Spleen (tissue), 11 donors: ENCODE measurements at regions not wholly inside any gene's neighbourhood (a gene's known extent, or its start where the extent isn't known, plus 50 kb on each side); places are given as distances from the start of the nearest gene placed in this dataset.

ENCODE experiments used
- DNase-seq: peaks from one replicate; pipeline ENCODE4 v3.0.0-alpha.2; 2020
- H3K27ac ChIP-seq, 8 donors: fragments of 200-600 bp; sonication (generic) in 7 of 8; 1 replicate in 4 of 8; 2 replicates in 4 of 8; pipeline versions ENCODE4 v1.5.0 to v1.8.0; 2016 to 2021; ENCODE audit warnings: inconsistent platforms in 4 of 8, mild to moderate bottlenecking in 4 of 8, moderate library complexity in 1 of 8
- H3K27me3 ChIP-seq, 7 donors: fragments of 200-600 bp; sonication (generic) in 6 of 7; replicated peaks in 1 of 7; 1 replicate in 4 of 7; 2 replicates in 3 of 7; pipeline versions ENCODE4 v1.5.0 to v1.8.0; 2016 to 2021; ENCODE audit warnings: inconsistent platforms in 3 of 7, mild to moderate bottlenecking in 1 of 7
- H3K36me3 ChIP-seq, 6 donors: fragments of 200-600 bp; sonication (generic) in 5 of 6; 1 replicate in 4 of 6; 2 replicates in 2 of 6; pipeline versions ENCODE4 v1.5.0 to v1.8.0; 2016 to 2021; ENCODE audit warnings: inconsistent platforms in 2 of 6
- H3K4me1 ChIP-seq, 6 donors: fragments of 200-600 bp; sonication (generic) in 5 of 6; 1 replicate in 3 of 6; 2 replicates in 3 of 6; pipeline versions ENCODE4 v1.5.0 to v1.8.0; 2016 to 2021; ENCODE audit warnings: inconsistent platforms in 3 of 6
- H3K4me3 ChIP-seq, 8 donors: fragments of 200-600 bp; sonication (generic) in 7 of 8; 1 replicate in 4 of 8; 2 replicates in 4 of 8; pipeline versions ENCODE4 v1.5.0 to v1.8.0; 2016 to 2021; ENCODE audit warnings: inconsistent platforms in 4 of 8, mild to moderate bottlenecking in 4 of 8, moderate library complexity in 2 of 8
- H3K9me3 ChIP-seq, 8 donors: fragments of 200-600 bp; sonication (generic) in 7 of 8; 1 replicate in 4 of 8; 2 replicates in 4 of 8; pipeline versions ENCODE4 v1.5.0 to v1.8.0; 2016 to 2021; ENCODE audit warnings: inconsistent platforms in 4 of 8
- CTCF ChIP-seq, 11 experiments: fragments of 200-600 bp in 7 of 11; fragments of 450-650 bp in 4 of 11; sonication (generic) in 4 of 11; IDR thresholded peaks in 8 of 11; conservative IDR thresholded peaks in 3 of 11; 1 replicate in 7 of 11; 2 replicates in 4 of 11; pipeline versions ENCODE4 v1.4.0 to v1.8.0; 2016 to 2021; ENCODE audit warnings: antibody characterized with exemption in 11 of 11, inconsistent platforms in 4 of 11, mild to moderate bottlenecking in 1 of 11
- POLR2A ChIP-seq, 3 donors: fragments of 450-650 bp; IDR thresholded peaks; one replicate each; pipeline ENCODE4 v1.5.1; 2017; ENCODE audit warnings: antibody characterized with exemption in 3 of 3, mild to moderate bottlenecking in 1 of 3
- POLR2AphosphoS5 ChIP-seq, 3 donors: sonication (generic); formaldehyde crosslinking; IDR thresholded peaks; one replicate each; pipeline ENCODE4 v1.5.1; 2017; ENCODE audit warnings: antibody characterized with exemption in 3 of 3
- WGBS, 5 donors: extraction: QIAGEN DNeasy Blood & Tissue Kit in 3 of 5; methylation state at CpG; one replicate each; pipeline versions ENCODE4 v1.1.5 to v1.1.7; 2013 to 2018; 5-methylcytosine and 5-hydroxymethylcytosine counted together
- intact Hi-C: fragments of 100-400 bp; cut with DNase I; formaldehyde crosslinking; loops from one replicate; pipeline ENCODE4 v1.15.0; 2023; ENCODE audit warnings: low total_unique reads
- donor health status: healthy with polysubstance abuse.
- donor health status: DM: no; HTN: no; CAD: no; lungs with moderate emphysema.
- donor health status: DM: no; HTN: no; CAD: no.
- donor health status: Bipolar disorder and iron deficiency.
- donor health status: healthy.
- donor health status: DM: no; HTN: no; CAD: no.
- donor health status: DM: yes; HTN: yes; CAD: no.

GRCh38 chr22:22834204-22834603 lies 53.4 kb upstream of the IGLL5 start:
- Histone ChIP-seq H3K27me3 (peaks cover 0 to 12% (median 0%) of the 10 kb centered on the region in 7 donors), H3K4me1 (peaks cover 0 to 12% (median 8%) of the 10 kb centered on the region in 6 donors), H3K27ac (no peak overlapping the region), H3K4me3 (no peak overlapping the region), H3K9me3 (peaks cover 0 to 15% (median 12%) of the 10 kb centered on the region in 8 donors), H3K36me3 (no peaks in the 10 kb centered on the region)
- WGBS, 5 donors = 68 to 90% (median 87%) methylated on average over 3 of the region's 3 CpGs
- intact Hi-C loops = no loop called here
- no peak for DNase-seq
- no peak for TF ChIP-seq POLR2AphosphoS5 (IDR thresholded peaks at IDR 0.05)
- no peak for TF ChIP-seq CTCF (IDR thresholded peaks at IDR 0.05 in 8 of 11, conservative IDR thresholded peaks at IDR 0.05 in 3 of 11)
- TF ChIP-seq POLR2A (IDR thresholded peaks at IDR 0.05) = no peak

GRCh38 chr22:22834783-22835182 lies 52.8 kb upstream of the IGLL5 start:
- H3K9me3 ChIP-seq = peaks cover 0 to 15% (median 12%) of the 10 kb centered on the region in 8 donors
- TF ChIP-seq POLR2A (IDR thresholded peaks at IDR 0.05) = no peak
- TF ChIP-seq CTCF (IDR thresholded peaks at IDR 0.05 in 8 of 11, conservative IDR thresholded peaks at IDR 0.05 in 3 of 11) = no peak
- no peak for TF ChIP-seq POLR2AphosphoS5 (IDR thresholded peaks at IDR 0.05)
- H3K27me3 ChIP-seq = peaks cover 0 to 12% (median 0%) of the 10 kb centered on the region in 7 donors
- intact Hi-C loops = no loop called here
- no peak overlapping the region for H3K27ac ChIP-seq
- no peaks in the 10 kb centered on the region for H3K36me3 ChIP-seq
- peaks cover 0 to 12% (median 8%) of the 10 kb centered on the region in 6 donors for H3K4me1 ChIP-seq
- 74 to 93% (median 87%) methylated on average over 6 of the region's 6 CpGs for WGBS, 5 donors
- DNase-seq = no peak
- no peak overlapping the region for H3K4me3 ChIP-seq

GRCh38 chr22:22835242-22835641 lies 52.4 kb upstream of the IGLL5 start:
- 65 to 87% (median 81%) methylated on average over 4 of the region's 4 CpGs for WGBS, 5 donors
- no peak for DNase-seq
- Histone ChIP-seq H3K36me3 (no peaks in the 10 kb centered on the region), H3K27ac (no peak overlapping the region), H3K4me1 (peaks cover 0 to 12% (median 8%) of the 10 kb centered on the region in 6 donors), H3K27me3 (peaks cover 0 to 12% (median 0%) of the 10 kb centered on the region in 7 donors), H3K4me3 (no peak overlapping the region), H3K9me3 (peaks cover 0 to 15% (median 12%) of the 10 kb centered on the region in 8 donors)
- intact Hi-C loops = no loop called here
- TF ChIP-seq POLR2A (IDR thresholded peaks at IDR 0.05) (no peak), POLR2AphosphoS5 (IDR thresholded peaks at IDR 0.05) (no peak), CTCF (IDR thresholded peaks at IDR 0.05 in 8 of 11, conservative IDR thresholded peaks at IDR 0.05 in 3 of 11) (no peak)

- intact Hi-C loops = no loop called here
- WGBS, 5 donors = 53 to 69% (median 63%) methylated on average over 3 of the region's 3 CpGs
- DNase-seq = no peak
- no peaks in the 10 kb centered on the region for H3K36me3 ChIP-seq
- H3K27ac ChIP-seq = no peak overlapping the region
- H3K27me3 ChIP-seq = peaks cover 0 to 12% (median 0%) of the 10 kb centered on the region in 7 donors
- peaks cover 0 to 12% (median 8%) of the 10 kb centered on the region in 6 donors for H3K4me1 ChIP-seq
- no peak overlapping the region for H3K4me3 ChIP-seq
- TF ChIP-seq POLR2A (IDR thresholded peaks at IDR 0.05) (no peak), POLR2AphosphoS5 (IDR thresholded peaks at IDR 0.05) (no peak), CTCF (IDR thresholded peaks at IDR 0.05 in 8 of 11, conservative IDR thresholded peaks at IDR 0.05 in 3 of 11) (no peak)
- peaks cover 0 to 10% (median 7%) of the 10 kb centered on the region in 8 donors for H3K9me3 ChIP-seq
Measured at GRCh38 chr22:22835771-22836291, 51.8 kb upstream of the IGLL5 start.
